Osteocyte (in vitro differentiated cells): ENCODE measurements at regions not wholly inside any gene's neighbourhood (a gene's known extent, or its start where the extent isn't known, plus 50 kb on each side); places are given as distances from the start of the nearest gene placed in this dataset.

Experiments used
- DNase-seq: peaks from one replicate; pipeline ENCODE4 v3.0.0; 2021; ENCODE audit warnings: mixed read lengths; ENCODE audit not compliant: unreplicated experiment; ENCODE audit errors: extremely low spot score
- H3K27ac Mint-ChIP-seq: one replicate; pipeline ENCODE4 v1.8.0; 2021; ENCODE audit warnings: mild to moderate bottlenecking, mixed read lengths; ENCODE audit not compliant: unreplicated experiment
- H3K27me3 Mint-ChIP-seq: one replicate; pipeline ENCODE4 v1.8.0; 2021; ENCODE audit warnings: mixed read lengths; ENCODE audit not compliant: unreplicated experiment
- H3K36me3 Mint-ChIP-seq: one replicate; pipeline ENCODE4 v1.8.0; 2021; ENCODE audit warnings: mixed read lengths; ENCODE audit not compliant: unreplicated experiment
- H3K4me1 Mint-ChIP-seq: one replicate; pipeline ENCODE4 v1.8.0; 2021; ENCODE audit warnings: mixed read lengths; ENCODE audit not compliant: unreplicated experiment
- H3K4me3 Mint-ChIP-seq: one replicate; pipeline ENCODE4 v1.8.0; 2021; ENCODE audit warnings: mild to moderate bottlenecking, moderate library complexity, mixed read lengths; ENCODE audit not compliant: unreplicated experiment
- H3K9me3 Mint-ChIP-seq: one replicate; pipeline ENCODE4 v1.8.0; 2021; ENCODE audit warnings: mixed read lengths; ENCODE audit not compliant: unreplicated experiment
- CTCF ChIP-seq: fragments of 200-600 bp; sonication (generic); IDR thresholded peaks from 2 replicates; pipeline ENCODE4 v1.5.0; 2021; ENCODE audit warnings: antibody characterized with exemption, mild to moderate bottlenecking, moderate library complexity

- no peak for TF ChIP-seq CTCF
- H3K36me3 Mint-ChIP-seq = no peaks in the 10 kb centered on the region
- no peaks in the 10 kb centered on the region for H3K9me3 Mint-ChIP-seq
- DNase-seq = peak; percentile 21
- H3K4me1 Mint-ChIP-seq = peaks cover 52% of the 10 kb centered on the region
- peak overlapping the region; percentile 10 for H3K27ac Mint-ChIP-seq
- H3K4me3 Mint-ChIP-seq = no peak overlapping the region
- no peaks in the 10 kb centered on the region for H3K27me3 Mint-ChIP-seq
These were observed 69.7 kb upstream of the ITGA11 start for GRCh38 chr15:68501616-68502015.

- no peak overlapping the region for H3K27ac Mint-ChIP-seq
- H3K9me3 Mint-ChIP-seq = no peaks in the 10 kb centered on the region
- no peak overlapping the region for H3K4me3 Mint-ChIP-seq
- H3K27me3 Mint-ChIP-seq = no peaks in the 10 kb centered on the region
- H3K36me3 Mint-ChIP-seq = no peaks in the 10 kb centered on the region
- DNase-seq = peak; percentile 66
- peaks cover 48% of the 10 kb centered on the region for H3K4me1 Mint-ChIP-seq
- TF ChIP-seq CTCF = no peak
These were observed 70.5 kb upstream of the ITGA11 start for GRCh38 chr15:68502398-68502901.

- TF ChIP-seq CTCF = no peak
- H3K4me1 Mint-ChIP-seq = peaks cover 41% of the 10 kb centered on the region
- no peaks in the 10 kb centered on the region for H3K27me3 Mint-ChIP-seq
- DNase-seq = peak; percentile 48
- H3K36me3 Mint-ChIP-seq = no peaks in the 10 kb centered on the region
- H3K27ac Mint-ChIP-seq = no peak overlapping the region
- no peak overlapping the region for H3K4me3 Mint-ChIP-seq
- H3K9me3 Mint-ChIP-seq = no peaks in the 10 kb centered on the region
These were observed 71.2 kb upstream of the ITGA11 start for GRCh38 chr15:68503213-68503612.

GRCh38 chr15:68503791-68504680, 72.1 kb upstream of the ITGA11 start:
- peak; percentile 60 for DNase-seq
- H3K4me1 Mint-ChIP-seq = peaks cover 39% of the 10 kb centered on the region
- no peaks in the 10 kb centered on the region for H3K27me3 Mint-ChIP-seq
- TF ChIP-seq CTCF = no peak
- no peaks in the 10 kb centered on the region for H3K36me3 Mint-ChIP-seq
- no peak overlapping the region for H3K4me3 Mint-ChIP-seq
- H3K9me3 Mint-ChIP-seq = no peaks in the 10 kb centered on the region
- H3K27ac Mint-ChIP-seq = peak overlapping the region; percentile 77

DNA sequence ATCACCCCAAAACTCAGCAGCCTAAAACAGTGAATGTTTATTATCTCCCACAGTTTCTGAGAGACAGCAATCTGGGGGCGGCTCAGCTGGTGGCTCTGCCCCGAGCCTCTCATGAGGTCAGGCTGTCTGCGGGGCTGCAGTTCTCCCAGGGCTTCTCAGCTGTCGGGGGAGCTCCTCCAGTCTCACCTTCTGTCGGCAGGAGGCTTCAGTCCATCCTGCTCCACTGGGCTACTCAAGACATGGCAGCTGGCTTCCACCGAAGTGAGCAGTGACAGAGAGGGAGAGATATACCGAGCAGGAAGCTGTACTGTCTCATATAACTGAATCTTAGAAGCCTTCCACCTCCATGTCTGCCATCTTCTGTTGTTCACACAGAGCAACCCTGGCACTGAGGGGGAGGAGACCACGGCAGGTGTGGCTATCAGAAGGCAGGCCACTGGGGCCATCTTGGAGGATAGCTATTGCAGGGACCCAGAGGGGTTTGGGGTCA, 72.8 kb upstream of the ITGA11 start:
- TF ChIP-seq CTCF = no peak
- Mint-ChIP-seq H3K4me1 (peaks cover 36% of the 10 kb centered on the region), H3K4me3 (no peak overlapping the region), H3K27ac (peak overlapping the region; percentile 77), H3K27me3 (no peaks in the 10 kb centered on the region), H3K9me3 (no peaks in the 10 kb centered on the region), H3K36me3 (no peaks in the 10 kb centered on the region)
- peak; percentile 73 for DNase-seq
